Nucleus accumbens (tissue), 56 donors: ENCODE measurements at regions not wholly inside any gene's neighbourhood (a gene's known extent, or its start where the extent isn't known, plus 50 kb on each side); places are given as distances from the start of the nearest gene placed in this dataset.

Experiments used
- DNase-seq, 56 donors: peaks; one replicate each; lab custom pipeline; 2025; lab: John Stamatoyannopoulos, UW

GRCh38 chr10:10938676-10939075 is 79.0 kb upstream of the CELF2 start:
- no peak for DNase-seq

DNA sequence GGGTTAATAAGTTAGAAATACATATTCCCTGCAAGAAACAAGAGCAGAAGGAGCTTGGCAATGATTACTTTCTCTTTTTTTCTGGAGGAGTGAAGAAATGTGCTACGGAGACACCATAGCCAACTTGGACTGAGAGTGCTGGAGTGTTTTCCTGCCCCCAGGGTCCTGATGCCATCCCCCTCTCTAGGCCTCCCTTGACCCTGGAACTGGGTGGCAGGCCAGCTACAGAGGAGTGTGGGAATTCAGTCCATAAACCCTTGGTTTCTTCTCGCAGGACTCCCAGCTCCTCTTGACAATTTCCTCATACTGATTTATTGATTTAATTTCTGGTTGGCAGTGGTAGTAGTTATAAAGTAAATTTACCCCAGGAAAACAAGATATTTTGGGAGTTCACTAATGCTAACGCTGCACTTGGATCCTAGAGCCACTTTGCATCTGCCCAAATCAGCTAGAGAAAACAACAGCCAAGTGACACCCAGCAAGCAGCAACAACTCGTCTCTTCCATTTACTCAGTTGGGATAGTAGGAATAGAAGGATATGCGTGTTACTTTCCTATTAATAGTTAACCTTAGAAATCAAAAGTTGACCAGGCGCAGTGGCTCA is 76.4 kb upstream of the CELF2 start:
- no peak for DNase-seq

DNA sequence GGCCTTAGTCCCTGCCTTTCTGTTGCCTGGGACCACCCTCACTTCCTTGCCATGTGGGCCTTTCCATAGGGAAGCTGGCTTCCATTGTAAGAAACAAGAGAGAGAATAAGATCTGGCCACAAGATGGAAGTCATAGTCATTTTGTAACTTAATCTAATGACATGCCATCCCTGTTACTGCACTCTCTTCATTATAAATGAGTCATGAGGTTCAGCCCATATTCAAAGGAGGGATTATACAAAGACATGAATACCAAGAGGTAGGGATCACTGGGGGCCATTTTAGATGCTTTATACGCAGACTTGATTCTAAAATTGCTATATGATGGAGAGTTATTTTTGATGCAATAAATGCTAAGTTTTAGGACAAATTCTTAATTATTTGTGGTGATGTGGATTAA is 75.2 kb upstream of the CELF2 start:
- DNase-seq = no peak

- no peak for DNase-seq
Measured at GRCh38 chr10:10946081-10946480, 71.6 kb upstream of the CELF2 start.

DNA sequence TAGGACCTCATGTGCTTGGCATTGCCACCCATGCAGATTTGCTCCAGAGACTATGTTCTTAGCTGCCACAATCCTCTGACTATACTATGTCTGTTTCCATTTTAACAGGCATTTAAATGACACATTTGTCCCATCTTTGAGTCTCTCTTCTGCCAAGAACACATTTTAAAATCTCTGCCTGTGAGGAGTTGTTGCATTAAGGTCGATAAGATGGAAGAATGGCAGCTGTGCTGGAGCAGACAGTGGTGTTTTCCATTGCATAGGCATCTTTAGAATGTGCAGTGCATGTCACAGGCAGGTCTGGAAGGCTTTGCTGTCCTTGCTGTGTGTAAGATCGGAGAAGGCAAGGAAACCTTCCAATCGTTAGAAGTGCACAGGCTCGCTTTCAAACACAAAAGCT is 70.9 kb upstream of the CELF2 start:
- DNase-seq = no peak

GRCh38 chr10:10951675-10952074 is 66.0 kb upstream of the CELF2 start:
- no peak for DNase-seq

DNA sequence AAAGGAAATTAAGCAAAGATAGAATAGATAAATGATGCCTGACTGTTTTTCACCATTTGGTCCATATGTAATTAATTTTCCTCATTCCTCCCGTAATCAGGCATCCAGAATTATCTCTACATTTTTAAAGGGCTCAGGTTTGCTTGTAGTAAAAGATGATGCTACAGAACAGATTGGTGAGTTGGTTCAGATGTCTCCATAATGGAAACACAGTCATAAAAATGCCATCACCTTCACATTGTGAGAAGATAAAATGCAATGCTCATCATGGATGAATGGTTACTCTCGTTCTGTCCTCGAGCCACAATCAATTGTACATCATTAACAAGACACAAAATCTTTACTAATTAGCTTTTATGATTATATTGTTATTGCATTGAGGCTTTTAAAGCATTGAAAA is 64.9 kb upstream of the CELF2 start:
- DNase-seq = no peak

- no peak for DNase-seq
Measured at GRCh38 chr10:10956681-10957542, 60.8 kb upstream of the CELF2 start.

DNA sequence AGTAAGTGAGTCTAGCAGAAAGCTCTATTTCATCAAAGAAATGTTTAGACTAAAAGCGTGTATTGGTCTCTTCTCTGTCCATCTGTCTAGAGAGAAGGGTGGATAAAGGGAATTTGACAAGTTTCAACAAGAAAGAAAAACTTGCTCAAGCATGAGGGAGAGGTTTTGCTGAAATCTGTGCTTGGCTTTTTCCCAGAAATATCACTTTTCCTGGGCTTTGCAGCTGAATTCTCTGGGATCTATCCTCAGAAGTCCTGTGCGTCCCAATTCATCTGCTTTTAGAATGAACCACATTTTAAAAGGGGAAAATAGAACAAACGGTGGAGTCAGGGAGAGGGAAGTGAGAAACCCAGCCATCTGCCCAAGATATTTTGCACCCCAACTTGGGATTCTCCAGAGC is 59.6 kb upstream of the CELF2 start:
- DNase-seq = no peak

DNA sequence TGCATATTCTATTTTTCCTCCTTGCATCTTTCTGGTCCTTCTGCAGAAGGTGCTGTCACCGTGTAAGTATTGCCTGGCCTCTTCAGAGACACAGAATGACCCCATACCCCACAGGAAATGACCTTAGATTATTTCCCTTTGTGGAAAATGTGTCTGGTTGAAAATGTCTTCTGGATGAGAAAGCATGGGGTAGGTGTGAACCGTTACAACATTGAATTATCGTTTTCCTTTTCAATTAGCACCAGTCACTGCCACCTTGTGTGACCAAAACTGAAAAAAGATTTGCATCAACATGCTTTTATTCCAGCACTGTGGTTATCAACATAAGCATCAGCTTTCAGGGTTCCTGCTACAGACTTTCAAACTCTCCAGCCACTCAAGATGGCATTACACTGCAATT is 58.0 kb upstream of the CELF2 start:
- no peak for DNase-seq

DNA sequence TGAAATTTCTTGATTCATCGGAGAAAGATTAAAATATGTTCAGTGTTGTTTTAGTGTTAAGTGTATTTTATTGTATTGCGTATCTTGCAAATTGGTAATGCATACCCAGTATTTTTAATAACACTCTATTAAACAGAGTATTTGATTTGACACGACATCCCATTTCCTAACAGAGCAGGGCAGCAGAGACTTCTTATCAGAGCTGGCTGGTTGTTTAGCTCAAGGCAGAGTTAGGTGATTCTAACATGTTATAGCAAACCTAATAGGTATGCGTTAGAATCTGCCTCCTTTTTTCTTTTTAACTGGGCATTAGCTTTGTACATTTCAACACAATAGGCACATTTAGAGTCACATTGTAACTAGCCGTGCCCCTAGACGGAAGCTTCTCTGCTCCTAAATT is 57.1 kb upstream of the CELF2 start:
- DNase-seq = no peak

DNA sequence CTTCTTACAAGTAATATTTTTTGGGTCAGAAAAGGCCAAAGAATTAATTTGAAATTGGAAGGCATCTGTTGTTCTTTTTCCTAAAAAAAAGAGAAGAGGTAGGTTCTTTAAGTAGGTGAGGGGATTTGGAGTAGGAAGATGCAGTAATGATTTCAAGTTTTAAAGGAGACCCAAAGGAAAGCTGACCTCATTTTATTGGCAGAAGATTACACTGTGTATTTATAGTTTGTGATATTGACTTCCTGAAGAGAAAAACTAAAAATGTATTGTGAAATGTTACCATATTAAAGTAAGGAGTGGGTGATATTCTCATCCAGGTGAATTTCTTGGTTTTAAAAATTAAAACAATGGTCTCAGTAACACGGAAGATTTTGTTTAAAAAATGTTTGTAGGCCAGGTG is 56.6 kb upstream of the CELF2 start:
- no peak for DNase-seq

- DNase-seq = no peak
Measured at GRCh38 chr10:10967029-10967428, 50.6 kb upstream of the CELF2 start.

DNA sequence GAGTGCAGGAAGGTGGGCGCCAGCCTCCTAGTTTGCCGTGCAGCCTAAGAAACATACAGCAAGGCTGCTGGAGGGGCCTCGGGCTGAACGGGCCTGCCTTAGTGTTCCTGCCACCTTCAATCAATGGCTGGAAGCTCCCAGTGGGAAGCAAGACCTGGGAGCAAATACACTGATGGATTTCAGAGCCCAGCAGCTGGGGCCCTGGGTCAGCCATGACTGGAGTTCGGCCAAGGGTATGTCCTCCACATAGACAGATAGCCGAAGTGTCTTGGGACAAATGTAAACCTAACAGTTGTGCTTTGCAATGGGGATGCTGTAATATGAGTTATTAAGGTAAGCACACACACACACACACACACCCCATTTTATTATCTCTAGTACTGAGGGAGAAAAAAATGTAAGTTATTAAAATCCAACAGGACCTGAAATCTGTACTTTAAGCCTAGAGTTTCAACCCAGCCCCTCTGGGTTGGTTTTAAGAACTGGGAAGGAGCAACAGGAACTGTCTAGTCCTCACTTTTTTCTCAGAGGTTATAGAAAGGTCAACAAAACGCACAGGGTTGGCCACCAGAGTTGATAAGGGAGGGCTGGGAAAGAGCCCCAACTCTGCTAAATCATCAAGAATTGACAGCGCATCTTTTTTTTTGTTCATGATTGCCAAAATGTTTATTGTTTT is 50.0 kb upstream of the CELF2 start:
- DNase-seq = no peak
